Astrocyte (in vitro differentiated cells and primary cell): ENCODE measurements at regions not wholly inside any gene's neighbourhood (a gene's known extent, or its start where the extent isn't known, plus 50 kb on each side); places are given as distances from the start of the nearest gene placed in this dataset.

Experiments used
- DNase-seq: peaks from one replicate; pipeline ENCODE4 v3.0.0-alpha.2; 2010; ENCODE audit warnings: low read depth
- FAIRE-seq: peaks from 2 replicates; lab custom pipeline; 2011; peaks lifted over from hg19 to GRCh38; lab: Jason Lieb, UNC
- H2AFZ ChIP-seq: 2 replicates; pipeline ENCODE4 v1.6.0; 2012; ENCODE audit warnings: low read depth, low read length, inconsistent platforms
- H3K27ac ChIP-seq: 2 replicates; pipeline ENCODE4 v1.5.1; 2011; ENCODE audit warnings: low read depth, low read length, inconsistent platforms
- H3K27me3 ChIP-seq: 2 replicates; pipeline ENCODE4 v1.6.0; 2011; ENCODE audit warnings: low read length, inconsistent platforms; ENCODE audit not compliant: insufficient read depth
- H3K36me3 ChIP-seq: 2 replicates; pipeline ENCODE4 v1.5.1; 2011; ENCODE audit warnings: low read length, inconsistent platforms; ENCODE audit not compliant: insufficient read depth
- H3K4me1 ChIP-seq: 2 replicates; pipeline ENCODE4 v1.5.1; 2011; ENCODE audit warnings: low read length, inconsistent platforms; ENCODE audit not compliant: insufficient read depth
- H3K4me2 ChIP-seq: 2 replicates; pipeline ENCODE4 v1.6.0; 2012; ENCODE audit warnings: low read length, inconsistent platforms
- H3K4me3 ChIP-seq: 2 replicates; pipeline ENCODE4 v1.5.1; 2011; ENCODE audit warnings: low read depth, mild to moderate bottlenecking, low read length, inconsistent platforms; ENCODE audit not compliant: insufficient read depth
- H3K79me2 ChIP-seq: 2 replicates; pipeline ENCODE4 v1.6.0; 2012; ENCODE audit warnings: mild to moderate bottlenecking, low read length, inconsistent platforms; ENCODE audit not compliant: insufficient read depth
- H3K9ac ChIP-seq: 2 replicates; pipeline ENCODE4 v1.6.0; 2012; ENCODE audit warnings: mild to moderate bottlenecking, low read length, inconsistent platforms
- H3K9me3 ChIP-seq: 2 replicates; pipeline ENCODE4 v1.5.1; 2012; ENCODE audit warnings: low read depth, mild to moderate bottlenecking, low read length, inconsistent platforms; ENCODE audit not compliant: insufficient read depth
- H4K20me1 ChIP-seq: 2 replicates; pipeline ENCODE4 v1.6.0; 2012; ENCODE audit warnings: low read length, inconsistent platforms; ENCODE audit not compliant: insufficient read depth
- H3K27ac Mint-ChIP-seq: one replicate; pipeline ENCODE4 v1.8.0; 2021; ENCODE audit warnings: mild to moderate bottlenecking, mixed read lengths; ENCODE audit not compliant: unreplicated experiment
- H3K27me3 Mint-ChIP-seq: one replicate; pipeline ENCODE4 v1.8.0; 2021; ENCODE audit warnings: low read depth, mixed read lengths; ENCODE audit not compliant: unreplicated experiment
- H3K36me3 Mint-ChIP-seq: one replicate; pipeline ENCODE4 v1.8.0; 2021; ENCODE audit warnings: low read depth, mixed read lengths; ENCODE audit not compliant: unreplicated experiment
- H3K4me1 Mint-ChIP-seq: one replicate; pipeline ENCODE4 v1.8.0; 2021; ENCODE audit warnings: low read depth, mixed read lengths; ENCODE audit not compliant: unreplicated experiment
- H3K4me3 Mint-ChIP-seq: one replicate; pipeline ENCODE4 v1.8.0; 2021; ENCODE audit warnings: mild to moderate bottlenecking, moderate library complexity, mixed read lengths; ENCODE audit not compliant: unreplicated experiment
- H3K9me3 Mint-ChIP-seq: one replicate; pipeline ENCODE4 v1.8.0; 2021; ENCODE audit warnings: mild to moderate bottlenecking, mixed read lengths; ENCODE audit not compliant: unreplicated experiment
- EZH2 ChIP-seq: IDR thresholded peaks from 2 replicates; pipeline ENCODE4 v1.6.1; 2012; ENCODE audit warnings: mild to moderate bottlenecking, low read length, inconsistent platforms; ENCODE audit not compliant: insufficient read depth
- TF ChIP-seq, protein P1 (sequence below): IDR thresholded peaks from 2 replicates; pipeline ENCODE4 v1.5.1; 2011; ENCODE audit warnings: low read depth, mild to moderate bottlenecking, inconsistent platforms, low read length, moderate library complexity; ENCODE audit not compliant: insufficient read depth

DNA sequence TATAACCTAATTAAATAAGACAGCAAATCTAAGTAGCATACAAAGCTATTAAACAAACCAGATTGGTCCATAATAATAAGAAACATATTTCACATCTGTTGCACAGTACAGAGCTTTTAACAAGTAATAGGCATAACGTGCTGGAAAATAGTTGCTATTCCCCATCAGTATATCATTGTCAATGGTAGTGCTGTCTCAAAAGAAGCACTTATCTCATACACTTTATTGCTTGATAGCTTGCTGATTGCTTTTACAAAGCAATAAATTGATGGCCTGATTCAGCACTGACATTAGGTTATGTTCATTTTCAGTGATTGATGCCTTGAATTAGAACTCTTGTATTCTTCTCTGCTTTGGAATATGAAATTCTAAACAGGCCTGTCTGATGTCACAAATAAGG, 641.7 kb downstream of the CBLN2 start:
- Mint-ChIP-seq H3K27me3 (no peaks in the 10 kb centered on the region), H3K36me3 (no peaks in the 10 kb centered on the region), H3K27ac (no peak overlapping the region), H3K4me3 (no peak overlapping the region), H3K9me3 (peaks cover 5% of the 10 kb centered on the region), H3K4me1 (no peaks in the 10 kb centered on the region)
- FAIRE-seq = no peak
- H3K27ac ChIP-seq = no peak overlapping the region
- peaks cover 2% of the 10 kb centered on the region for H3K9me3 ChIP-seq
- DNase-seq = no peak
- no peaks in the 10 kb centered on the region for H3K36me3 ChIP-seq
- H3K9ac ChIP-seq = no peak overlapping the region
- no peak overlapping the region for H3K4me3 ChIP-seq
- no peaks in the 10 kb centered on the region for H4K20me1 ChIP-seq
- no peaks in the 10 kb centered on the region for H3K79me2 ChIP-seq
- no peak overlapping the region for H3K4me2 ChIP-seq
- no peak for TF ChIP-seq EZH2
- TF ChIP-seq, protein P1, sequence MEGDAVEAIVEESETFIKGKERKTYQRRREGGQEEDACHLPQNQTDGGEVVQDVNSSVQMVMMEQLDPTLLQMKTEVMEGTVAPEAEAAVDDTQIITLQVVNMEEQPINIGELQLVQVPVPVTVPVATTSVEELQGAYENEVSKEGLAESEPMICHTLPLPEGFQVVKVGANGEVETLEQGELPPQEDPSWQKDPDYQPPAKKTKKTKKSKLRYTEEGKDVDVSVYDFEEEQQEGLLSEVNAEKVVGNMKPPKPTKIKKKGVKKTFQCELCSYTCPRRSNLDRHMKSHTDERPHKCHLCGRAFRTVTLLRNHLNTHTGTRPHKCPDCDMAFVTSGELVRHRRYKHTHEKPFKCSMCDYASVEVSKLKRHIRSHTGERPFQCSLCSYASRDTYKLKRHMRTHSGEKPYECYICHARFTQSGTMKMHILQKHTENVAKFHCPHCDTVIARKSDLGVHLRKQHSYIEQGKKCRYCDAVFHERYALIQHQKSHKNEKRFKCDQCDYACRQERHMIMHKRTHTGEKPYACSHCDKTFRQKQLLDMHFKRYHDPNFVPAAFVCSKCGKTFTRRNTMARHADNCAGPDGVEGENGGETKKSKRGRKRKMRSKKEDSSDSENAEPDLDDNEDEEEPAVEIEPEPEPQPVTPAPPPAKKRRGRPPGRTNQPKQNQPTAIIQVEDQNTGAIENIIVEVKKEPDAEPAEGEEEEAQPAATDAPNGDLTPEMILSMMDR = no peak
- H3K4me1 ChIP-seq = no peaks in the 10 kb centered on the region
- H3K27me3 ChIP-seq = no peaks in the 10 kb centered on the region
- no peak overlapping the region for H2AFZ ChIP-seq

DNA sequence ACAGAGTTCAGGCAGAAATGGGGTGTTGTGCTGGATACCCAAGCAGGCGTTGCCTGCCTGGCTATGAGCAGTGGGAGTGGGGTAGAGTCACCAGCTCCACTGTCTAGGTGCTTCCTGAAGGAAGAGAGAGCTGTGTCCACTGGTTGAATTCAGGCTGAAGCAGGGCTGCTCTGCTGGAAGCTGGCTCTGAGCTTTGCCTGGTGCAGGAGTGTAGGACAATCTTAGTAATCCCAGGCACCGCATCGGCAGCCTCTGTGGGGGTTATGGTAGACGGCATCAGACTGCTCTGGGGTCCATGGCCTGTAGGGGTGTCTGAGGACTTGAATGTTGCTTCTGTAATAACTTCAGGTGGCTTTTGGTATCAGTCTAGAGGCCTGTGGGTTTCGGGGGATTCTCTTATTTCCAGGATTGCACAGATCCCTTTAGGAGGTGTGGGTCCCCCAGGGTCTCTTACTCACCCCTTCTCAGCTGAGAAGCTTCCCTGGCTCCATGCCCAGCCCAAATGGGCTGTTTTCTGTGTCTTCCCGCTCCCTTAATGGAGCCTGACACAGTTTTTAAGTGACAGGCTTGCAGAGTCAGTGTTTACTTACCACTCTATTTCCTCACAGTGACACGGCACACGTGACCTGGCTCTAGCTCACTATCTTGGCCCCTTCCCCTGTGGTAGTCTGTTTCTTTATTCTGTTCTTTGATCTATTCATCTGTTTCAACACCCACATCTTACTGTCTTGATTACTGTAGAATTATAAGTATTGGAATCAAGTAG, 644.3 kb downstream of the CBLN2 start:
- Histone ChIP-seq H3K79me2 (no peaks in the 10 kb centered on the region), H3K9ac (no peak overlapping the region), H3K4me3 (no peak overlapping the region), H4K20me1 (no peaks in the 10 kb centered on the region), H3K27ac (no peak overlapping the region), H3K36me3 (no peaks in the 10 kb centered on the region), H3K4me2 (no peak overlapping the region), H2AFZ (no peak overlapping the region), H3K9me3 (peaks cover 2% of the 10 kb centered on the region), H3K4me1 (no peaks in the 10 kb centered on the region), H3K27me3 (no peaks in the 10 kb centered on the region)
- H3K27me3 Mint-ChIP-seq = no peaks in the 10 kb centered on the region
- FAIRE-seq = no peak
- TF ChIP-seq, protein P1 = no peak
- no peak for TF ChIP-seq EZH2
- H3K4me3 Mint-ChIP-seq = no peak overlapping the region
- H3K27ac Mint-ChIP-seq = no peak overlapping the region
- H3K4me1 Mint-ChIP-seq = no peaks in the 10 kb centered on the region
- no peak for DNase-seq
- H3K36me3 Mint-ChIP-seq = no peaks in the 10 kb centered on the region
- H3K9me3 Mint-ChIP-seq = peaks cover 7% of the 10 kb centered on the region

DNA sequence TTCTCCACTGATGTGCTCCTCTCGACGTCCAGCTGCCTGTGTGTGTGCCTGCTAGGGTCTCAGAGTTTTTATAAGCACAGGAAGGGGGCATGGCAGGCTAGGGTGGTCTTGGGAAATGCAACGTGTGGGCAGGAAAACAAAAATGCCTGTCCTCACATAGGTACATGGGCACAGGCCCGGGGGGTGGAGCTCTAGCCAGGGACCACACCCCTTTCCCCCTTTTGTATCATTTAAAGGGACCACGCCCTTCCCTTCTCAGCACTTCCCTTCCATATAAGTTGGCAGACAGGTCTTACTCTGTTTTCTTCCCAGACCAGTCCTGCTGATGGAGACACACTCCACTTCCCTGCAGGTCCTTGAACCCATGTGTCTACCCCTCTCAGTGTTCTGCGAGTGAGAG, 645.0 kb downstream of the CBLN2 start:
- Mint-ChIP-seq H3K4me1 (no peaks in the 10 kb centered on the region), H3K9me3 (peaks cover 7% of the 10 kb centered on the region), H3K27me3 (no peaks in the 10 kb centered on the region), H3K4me3 (no peak overlapping the region), H3K36me3 (no peaks in the 10 kb centered on the region), H3K27ac (no peak overlapping the region)
- Histone ChIP-seq H2AFZ (no peak overlapping the region), H3K9me3 (peaks cover 2% of the 10 kb centered on the region), H3K4me2 (no peak overlapping the region), H3K9ac (no peak overlapping the region), H3K4me1 (no peaks in the 10 kb centered on the region), H3K79me2 (no peaks in the 10 kb centered on the region), H3K27me3 (no peaks in the 10 kb centered on the region), H3K36me3 (no peaks in the 10 kb centered on the region), H3K4me3 (no peak overlapping the region), H4K20me1 (no peaks in the 10 kb centered on the region), H3K27ac (no peak overlapping the region)
- no peak for TF ChIP-seq EZH2
- TF ChIP-seq, protein P1 = no peak
- DNase-seq (no peak), FAIRE-seq (no peak)
